Hepatocyte (in vitro differentiated cells): ENCODE measurements at regions not wholly inside any gene's neighbourhood (a gene's known extent, or its start where the extent isn't known, plus 50 kb on each side); places are given as distances from the start of the nearest gene placed in this dataset.
A peak's percentile ranks its signal among the peaks of the same experiment; 100 is the strongest.

Experiments used
- DNase-seq: peaks from one replicate; pipeline ENCODE4 v3.0.0-alpha.2; 2016; ENCODE audit warnings: low spot score
- H2AFZ ChIP-seq: fragments of 200-600 bp; sonication (generic); 2 replicates; pipeline ENCODE4 v1.6.0; 2016; ENCODE audit warnings: antibody characterized with exemption, mild to moderate bottlenecking
- H3K27ac ChIP-seq: fragments of 200-600 bp; sonication (generic); 2 replicates; pipeline ENCODE4 v1.5.1; 2016; ENCODE audit warnings: mild to moderate bottlenecking
- H3K27me3 ChIP-seq: fragments of 200-600 bp; sonication (generic); 2 replicates; pipeline ENCODE4 v1.6.1; 2016
- H3K36me3 ChIP-seq: fragments of 200-600 bp; sonication (generic); replicated peaks from 2 replicates; pipeline ENCODE4 v1.5.1; 2016; ENCODE audit warnings: low read depth; ENCODE audit not compliant: insufficient read depth
- H3K4me1 ChIP-seq: fragments of 200-600 bp; sonication (generic); 2 replicates; pipeline ENCODE4 v1.5.1; 2016; ENCODE audit warnings: mild to moderate bottlenecking, moderate library complexity; ENCODE audit not compliant: insufficient read depth
- H3K4me2 ChIP-seq: fragments of 200-600 bp; sonication (generic); 2 replicates; pipeline ENCODE4 v1.6.0; 2016
- H3K4me3 ChIP-seq: fragments of 200-600 bp; sonication (generic); 2 replicates; pipeline ENCODE4 v1.5.1; 2016; ENCODE audit warnings: mild to moderate bottlenecking
- H3K79me2 ChIP-seq: fragments of 200-600 bp; sonication (generic); 2 replicates; pipeline ENCODE4 v1.6.0; 2017; ENCODE audit warnings: mild to moderate bottlenecking
- H3K9me2 ChIP-seq: fragments of 200-600 bp; sonication (generic); replicated peaks from 2 replicates; pipeline ENCODE4 v1.6.0; 2017; ENCODE audit warnings: mild to moderate bottlenecking; ENCODE audit not compliant: insufficient read depth
- H3K9me3 ChIP-seq: fragments of 200-600 bp; sonication (generic); 2 replicates; pipeline ENCODE4 v1.5.1; 2016; ENCODE audit warnings: low read depth, mild to moderate bottlenecking
- H4K20me1 ChIP-seq: fragments of 200-600 bp; sonication (generic); 2 replicates; pipeline ENCODE4 v1.6.0; 2016; ENCODE audit warnings: mild to moderate bottlenecking; ENCODE audit not compliant: insufficient read depth, poor library complexity, severe bottlenecking
- EZH2 ChIP-seq: fragments of 200-600 bp; sonication (generic); IDR thresholded peaks from 2 replicates; pipeline ENCODE4 v1.6.1; 2016; ENCODE audit warnings: antibody characterized with exemption, mild to moderate bottlenecking, borderline replicate concordance
- EZH2phosphoT487 ChIP-seq: fragments of 200-600 bp; sonication (generic); IDR thresholded peaks from one replicate; pipeline ENCODE4 v1.6.1; 2018; ENCODE audit warnings: antibody characterized with exemption, mild to moderate bottlenecking, low read depth, moderate library complexity; ENCODE audit not compliant: unreplicated experiment, severe bottlenecking
- WGBS: methylation state at CpG from one replicate; pipeline ENCODE4 v1.1.6; 2016; ENCODE audit warnings: low lambda C conversion rate; ENCODE audit errors: missing lambda C conversion rate; 5-methylcytosine and 5-hydroxymethylcytosine counted together
- TF ChIP-seq, protein P1 (sequence below): fragments of 200-600 bp; sonication (generic); IDR thresholded peaks from 2 replicates; pipeline ENCODE4 v1.5.1; 2016; ENCODE audit warnings: antibody characterized with exemption, mild to moderate bottlenecking; ENCODE audit not compliant: poor library complexity

- Histone ChIP-seq H3K4me3 (no peak overlapping the region), H3K36me3 (no peaks in the 10 kb centered on the region), H3K27ac (no peak overlapping the region), H3K4me1 (peaks cover 16% of the 10 kb centered on the region), H2AFZ (no peak overlapping the region), H3K27me3 (no peaks in the 10 kb centered on the region), H3K4me2 (no peak overlapping the region), H3K79me2 (no peaks in the 10 kb centered on the region), H3K9me3 (no peaks in the 10 kb centered on the region), H4K20me1 (no peaks in the 10 kb centered on the region), H3K9me2 (no peaks in the 10 kb centered on the region)
- DNase-seq = no peak
- TF ChIP-seq, protein P1, sequence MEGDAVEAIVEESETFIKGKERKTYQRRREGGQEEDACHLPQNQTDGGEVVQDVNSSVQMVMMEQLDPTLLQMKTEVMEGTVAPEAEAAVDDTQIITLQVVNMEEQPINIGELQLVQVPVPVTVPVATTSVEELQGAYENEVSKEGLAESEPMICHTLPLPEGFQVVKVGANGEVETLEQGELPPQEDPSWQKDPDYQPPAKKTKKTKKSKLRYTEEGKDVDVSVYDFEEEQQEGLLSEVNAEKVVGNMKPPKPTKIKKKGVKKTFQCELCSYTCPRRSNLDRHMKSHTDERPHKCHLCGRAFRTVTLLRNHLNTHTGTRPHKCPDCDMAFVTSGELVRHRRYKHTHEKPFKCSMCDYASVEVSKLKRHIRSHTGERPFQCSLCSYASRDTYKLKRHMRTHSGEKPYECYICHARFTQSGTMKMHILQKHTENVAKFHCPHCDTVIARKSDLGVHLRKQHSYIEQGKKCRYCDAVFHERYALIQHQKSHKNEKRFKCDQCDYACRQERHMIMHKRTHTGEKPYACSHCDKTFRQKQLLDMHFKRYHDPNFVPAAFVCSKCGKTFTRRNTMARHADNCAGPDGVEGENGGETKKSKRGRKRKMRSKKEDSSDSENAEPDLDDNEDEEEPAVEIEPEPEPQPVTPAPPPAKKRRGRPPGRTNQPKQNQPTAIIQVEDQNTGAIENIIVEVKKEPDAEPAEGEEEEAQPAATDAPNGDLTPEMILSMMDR = no peak
- TF ChIP-seq EZH2phosphoT487 (no peak), EZH2 (no peak)
- 98% methylated on average over 2 of the region's 2 CpGs for WGBS
Observed at GRCh38 chr4:17325098-17325497, 186.8 kb downstream of the QDPR start.

GRCh38 chr4:17324386-17324830, 187.5 kb downstream of the QDPR start:
- peak; percentile 64 for DNase-seq
- Histone ChIP-seq H3K4me3 (no peak overlapping the region), H3K79me2 (no peaks in the 10 kb centered on the region), H3K27me3 (no peaks in the 10 kb centered on the region), H4K20me1 (no peaks in the 10 kb centered on the region), H3K36me3 (no peaks in the 10 kb centered on the region), H3K9me2 (no peaks in the 10 kb centered on the region), H3K4me2 (peak overlapping the region; percentile 66), H2AFZ (no peak overlapping the region), H3K4me1 (peaks cover 16% of the 10 kb centered on the region), H3K9me3 (no peaks in the 10 kb centered on the region), H3K27ac (peak overlapping the region; percentile 28)
- TF ChIP-seq EZH2 (no peak), EZH2phosphoT487 (no peak)
- TF ChIP-seq, protein P1 = peak; percentile 82
- 17% methylated on average over 11 of the region's 11 CpGs for WGBS

- no peaks in the 10 kb centered on the region for H3K9me2 ChIP-seq
- peak; percentile 30 for DNase-seq
- H3K27ac ChIP-seq = peak overlapping the region; percentile 59
- no peak overlapping the region for H2AFZ ChIP-seq
- H3K36me3 ChIP-seq = no peaks in the 10 kb centered on the region
- no peaks in the 10 kb centered on the region for H3K79me2 ChIP-seq
- H3K4me1 ChIP-seq = peaks cover 14% of the 10 kb centered on the region
- no peak overlapping the region for H3K4me3 ChIP-seq
- TF ChIP-seq EZH2phosphoT487 = no peak
- TF ChIP-seq, protein P1 = no peak
- no peak for TF ChIP-seq EZH2
- H3K27me3 ChIP-seq = no peaks in the 10 kb centered on the region
- H3K4me2 ChIP-seq = peak overlapping the region; percentile 66
- no peaks in the 10 kb centered on the region for H4K20me1 ChIP-seq
- no peaks in the 10 kb centered on the region for H3K9me3 ChIP-seq
- 27% methylated on average over 10 of the region's 10 CpGs for WGBS
Observed at GRCh38 chr4:17323554-17324385, 188.1 kb downstream of the QDPR start.
